Peyer's patch (tissue), 4 donors: ENCODE measurements at regions not wholly inside any gene's neighbourhood (a gene's known extent, or its start where the extent isn't known, plus 50 kb on each side); places are given as distances from the start of the nearest gene placed in this dataset.

Experiments
- POLR2A ChIP-seq, 2 donors: fragments of 450-650 bp; IDR thresholded peaks; one replicate each; pipeline ENCODE4 v1.5.1; 2017; ENCODE audit warnings: antibody characterized with exemption in 2 of 2, mild to moderate bottlenecking in 2 of 2, moderate library complexity in 2 of 2
- TF ChIP-seq, protein P1 (sequence below), 6 experiments: fragments of 450-650 bp in 4 of 6; fragments of 200-600 bp in 2 of 6; sonication (generic) in 1 of 6; IDR thresholded peaks; one replicate each; pipeline ENCODE4 v1.5.1; 2017 to 2019; ENCODE audit warnings: antibody characterized with exemption in 6 of 6, mild to moderate bottlenecking in 3 of 6, moderate library complexity in 1 of 6

DNA sequence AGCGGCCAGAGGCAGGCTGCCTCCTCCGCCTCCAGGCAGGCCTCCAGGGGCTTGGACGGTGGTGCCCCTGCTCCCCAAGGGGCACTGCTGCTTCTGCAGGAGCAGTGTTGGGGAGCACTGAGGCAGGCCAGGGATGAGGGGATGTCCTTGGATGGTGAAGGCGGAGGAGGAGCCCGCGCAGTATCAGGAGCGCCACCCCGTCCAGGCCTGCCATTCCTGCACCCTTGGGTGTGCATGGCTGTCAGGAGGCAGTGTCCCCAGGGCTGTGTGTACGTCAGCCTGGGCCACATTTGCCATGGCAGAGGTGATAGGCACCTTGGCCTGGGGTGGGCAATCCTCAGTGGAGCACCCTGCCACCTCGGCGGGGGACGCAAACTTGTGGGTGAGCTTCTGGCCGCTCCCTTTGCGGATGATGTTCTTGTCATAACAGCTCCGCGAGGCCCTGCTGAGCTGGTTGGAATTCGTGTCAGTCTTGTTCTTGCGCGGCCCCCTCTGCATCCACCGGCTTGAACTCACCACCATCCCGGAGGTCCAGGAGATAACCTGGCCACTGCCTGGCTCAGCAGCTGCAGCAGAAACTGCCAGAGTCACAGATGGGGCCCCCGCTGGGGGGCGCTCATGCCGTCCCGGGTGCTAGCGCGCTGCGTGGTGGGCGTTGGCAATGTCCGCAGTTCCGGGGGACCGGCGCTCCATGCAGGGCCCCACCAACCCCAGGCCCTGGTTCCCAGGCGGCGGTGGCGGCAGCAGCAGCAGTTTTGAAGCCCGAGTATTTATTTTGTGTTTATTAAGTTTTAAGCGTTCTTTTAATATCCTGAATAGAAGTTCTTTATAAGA lies 182.3 kb upstream of the ADCY1 start:
- TF ChIP-seq, protein P1, sequence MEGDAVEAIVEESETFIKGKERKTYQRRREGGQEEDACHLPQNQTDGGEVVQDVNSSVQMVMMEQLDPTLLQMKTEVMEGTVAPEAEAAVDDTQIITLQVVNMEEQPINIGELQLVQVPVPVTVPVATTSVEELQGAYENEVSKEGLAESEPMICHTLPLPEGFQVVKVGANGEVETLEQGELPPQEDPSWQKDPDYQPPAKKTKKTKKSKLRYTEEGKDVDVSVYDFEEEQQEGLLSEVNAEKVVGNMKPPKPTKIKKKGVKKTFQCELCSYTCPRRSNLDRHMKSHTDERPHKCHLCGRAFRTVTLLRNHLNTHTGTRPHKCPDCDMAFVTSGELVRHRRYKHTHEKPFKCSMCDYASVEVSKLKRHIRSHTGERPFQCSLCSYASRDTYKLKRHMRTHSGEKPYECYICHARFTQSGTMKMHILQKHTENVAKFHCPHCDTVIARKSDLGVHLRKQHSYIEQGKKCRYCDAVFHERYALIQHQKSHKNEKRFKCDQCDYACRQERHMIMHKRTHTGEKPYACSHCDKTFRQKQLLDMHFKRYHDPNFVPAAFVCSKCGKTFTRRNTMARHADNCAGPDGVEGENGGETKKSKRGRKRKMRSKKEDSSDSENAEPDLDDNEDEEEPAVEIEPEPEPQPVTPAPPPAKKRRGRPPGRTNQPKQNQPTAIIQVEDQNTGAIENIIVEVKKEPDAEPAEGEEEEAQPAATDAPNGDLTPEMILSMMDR (IDR thresholded peaks at IDR 0.05), result no peak
- no peak for TF ChIP-seq POLR2A (IDR thresholded peaks at IDR 0.05)
